HG02642 (cell line): ENCODE measurements at regions not wholly inside any gene's neighbourhood (a gene's known extent, or its start where the extent isn't known, plus 50 kb on each side); places are given as distances from the start of the nearest gene placed in this dataset.
A peak's percentile ranks its signal among the peaks of the same experiment; 100 is the strongest.
"Not testable (repeated sequence)": the region's sequence is repeated elsewhere in the genome, so short reads cannot be mapped to it uniquely, and the experiment has no call there.

Experiments used
- ATAC-seq: cut with Tn5 transposase; IDR thresholded peaks from one replicate; pipeline ENCODE4 v1.9.1; 2021; ENCODE audit warnings: mild to moderate bottlenecking; ENCODE audit not compliant: unreplicated experiment, poor library complexity

GRCh38 chr13:72657379-72657778 lies 70.0 kb downstream of the MZT1 start:
- ATAC-seq, result no peak

- ATAC-seq, result no peak
These were observed 71.1 kb downstream of the MZT1 start for GRCh38 chr13:72656357-72656756.

DNA sequence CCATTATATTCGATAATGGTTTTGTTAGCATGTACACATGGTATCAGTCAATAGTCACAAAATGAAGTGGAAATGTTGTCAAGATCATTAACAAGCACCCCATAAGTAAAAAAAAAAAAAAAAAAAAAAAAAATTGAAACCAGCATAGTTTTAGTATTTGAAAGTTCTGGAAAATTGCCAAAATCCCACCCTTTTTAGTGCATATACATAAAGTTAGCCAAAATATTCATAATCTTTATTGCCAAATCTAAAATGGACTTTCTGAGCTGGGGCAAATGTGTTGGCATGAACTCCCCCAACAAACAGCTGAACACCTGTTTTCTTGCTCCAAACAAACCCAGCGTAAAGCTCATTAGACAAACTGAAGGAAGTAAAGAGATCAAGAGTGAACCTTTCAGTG lies 73.9 kb downstream of the MZT1 start:
- no peak for ATAC-seq

DNA sequence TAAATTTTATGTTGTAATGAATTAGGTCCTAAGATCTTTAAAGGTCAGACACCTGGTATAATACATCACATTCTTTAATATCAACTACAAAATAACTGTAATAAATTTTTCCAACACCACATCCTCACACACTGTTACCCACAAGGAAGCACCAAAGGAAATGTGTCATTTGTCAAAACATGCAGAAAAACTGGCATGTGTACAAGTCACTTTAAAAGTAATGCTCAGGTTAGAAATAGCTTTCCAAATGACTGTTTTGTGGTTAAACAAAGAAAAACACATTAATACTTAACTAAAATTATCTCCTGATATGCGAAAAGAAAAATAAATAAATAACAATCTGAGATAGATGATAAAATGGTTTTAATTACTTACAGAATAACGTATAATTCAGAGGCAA lies 74.7 kb downstream of the MZT1 start:
- no peak for ATAC-seq

DNA sequence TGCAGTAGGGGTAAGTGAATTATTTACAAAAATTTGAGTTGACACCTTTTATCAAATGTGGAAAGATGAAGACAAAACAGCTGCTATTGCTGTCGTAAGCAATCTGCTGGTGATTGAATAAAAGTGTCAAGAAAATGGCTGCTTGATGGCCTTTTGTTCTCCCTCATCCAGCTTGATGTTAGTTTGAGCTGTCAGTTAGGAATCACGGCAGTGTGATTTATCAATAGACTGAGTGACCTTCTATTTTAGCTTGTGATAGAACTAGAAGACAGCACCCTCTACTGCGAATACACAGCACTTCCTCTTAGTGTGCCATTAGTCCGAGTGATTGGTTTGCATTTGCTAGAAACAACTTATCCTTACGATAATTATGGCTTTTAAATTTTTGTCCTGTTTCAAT lies 76.3 kb downstream of the MZT1 start:
- ATAC-seq, result no peak

DNA sequence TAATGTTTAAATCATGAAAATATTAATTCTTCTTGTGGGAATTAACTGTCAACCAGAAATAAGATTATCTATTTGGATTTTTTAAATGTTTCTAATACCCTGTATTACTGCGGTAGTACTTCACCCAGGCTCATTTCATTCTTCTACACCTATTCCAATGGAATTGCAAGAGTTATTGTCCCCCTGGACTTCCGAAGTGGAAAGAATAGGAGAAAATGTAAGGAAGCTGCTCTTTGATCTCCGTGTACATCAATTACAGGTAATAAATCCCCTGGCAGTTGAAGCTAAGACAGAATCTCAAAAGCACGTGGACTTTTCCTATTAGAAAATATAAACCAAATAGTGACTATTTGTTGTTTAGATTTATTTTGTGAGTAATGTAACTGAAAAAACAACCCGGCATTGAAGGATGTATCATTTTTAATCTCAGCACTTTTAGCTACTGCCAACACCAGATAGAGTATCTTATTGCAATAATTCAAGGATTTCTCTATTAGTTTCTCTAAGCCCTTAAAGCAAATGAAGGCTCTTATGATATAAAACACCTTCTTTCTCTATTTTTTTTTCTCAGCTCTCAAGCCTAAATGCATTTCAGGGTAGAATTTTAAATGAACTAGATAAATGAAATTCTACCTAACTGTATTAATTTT lies 77.3 kb downstream of the MZT1 start:
- ATAC-seq, result no peak

DNA sequence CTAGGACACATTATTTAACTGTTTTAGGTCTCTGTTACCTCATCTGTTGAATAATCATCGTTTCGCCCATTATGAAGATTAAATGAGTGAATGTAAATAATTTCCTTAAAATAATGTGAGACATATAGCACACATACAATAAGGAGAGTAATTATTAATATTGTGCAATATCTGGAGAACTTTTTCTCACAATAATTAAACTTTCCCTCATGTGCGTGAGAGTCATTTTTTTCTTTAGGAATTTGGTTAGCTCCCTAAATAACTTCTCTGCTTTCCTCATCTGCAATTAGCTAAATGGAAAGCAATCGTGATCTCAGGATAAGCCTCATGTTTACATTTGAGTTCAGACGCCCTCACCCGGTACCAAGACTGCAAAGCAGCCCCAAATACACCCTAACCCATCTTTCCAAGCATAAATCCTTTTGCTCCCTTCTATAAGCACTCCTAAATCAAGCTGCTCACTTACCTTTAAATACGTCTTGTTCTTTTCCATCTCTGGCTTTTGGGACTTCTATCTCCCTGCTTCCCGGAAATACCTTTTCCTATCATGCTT lies 78.8 kb downstream of the MZT1 start:
- no peak for ATAC-seq

DNA sequence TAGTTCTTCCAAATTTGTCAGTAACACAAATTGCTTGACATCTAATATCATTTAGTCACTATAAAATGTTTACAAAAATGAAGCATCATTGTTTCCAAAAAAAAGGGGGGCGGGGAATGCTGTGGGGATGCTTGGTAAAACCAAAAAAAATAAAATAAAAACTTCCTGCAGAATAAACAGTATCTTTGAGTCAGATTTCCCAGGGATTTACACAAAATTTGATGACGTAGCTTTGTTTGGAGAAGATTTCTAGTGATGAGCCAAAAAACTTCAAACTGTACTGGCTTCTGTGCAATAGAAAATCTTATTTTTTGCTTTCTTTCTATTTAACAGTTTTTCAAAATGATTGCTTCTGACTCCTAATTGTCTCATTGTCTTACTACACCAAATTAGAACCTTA lies 80.0 kb downstream of the MZT1 start:
- no peak for ATAC-seq

DNA sequence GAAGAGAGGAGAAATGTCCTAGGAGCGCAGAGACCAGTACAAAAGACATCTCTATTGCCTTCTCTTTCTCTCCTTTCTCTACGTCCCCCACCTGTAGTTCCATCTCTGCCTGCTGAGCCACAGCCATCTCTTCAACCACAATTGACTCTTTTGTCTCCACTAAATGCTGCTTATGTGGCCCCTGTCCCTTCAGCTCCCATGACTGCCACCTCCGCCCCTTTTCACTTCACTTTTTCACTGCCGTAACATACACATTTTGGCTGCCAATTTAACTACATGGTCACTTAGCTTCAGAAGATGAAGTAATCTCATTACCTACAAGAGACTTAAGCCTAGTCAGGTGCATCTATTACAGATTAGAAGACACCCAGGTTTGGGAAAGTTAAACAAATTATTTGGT lies 81.9 kb downstream of the MZT1 start:
- no peak for ATAC-seq

DNA sequence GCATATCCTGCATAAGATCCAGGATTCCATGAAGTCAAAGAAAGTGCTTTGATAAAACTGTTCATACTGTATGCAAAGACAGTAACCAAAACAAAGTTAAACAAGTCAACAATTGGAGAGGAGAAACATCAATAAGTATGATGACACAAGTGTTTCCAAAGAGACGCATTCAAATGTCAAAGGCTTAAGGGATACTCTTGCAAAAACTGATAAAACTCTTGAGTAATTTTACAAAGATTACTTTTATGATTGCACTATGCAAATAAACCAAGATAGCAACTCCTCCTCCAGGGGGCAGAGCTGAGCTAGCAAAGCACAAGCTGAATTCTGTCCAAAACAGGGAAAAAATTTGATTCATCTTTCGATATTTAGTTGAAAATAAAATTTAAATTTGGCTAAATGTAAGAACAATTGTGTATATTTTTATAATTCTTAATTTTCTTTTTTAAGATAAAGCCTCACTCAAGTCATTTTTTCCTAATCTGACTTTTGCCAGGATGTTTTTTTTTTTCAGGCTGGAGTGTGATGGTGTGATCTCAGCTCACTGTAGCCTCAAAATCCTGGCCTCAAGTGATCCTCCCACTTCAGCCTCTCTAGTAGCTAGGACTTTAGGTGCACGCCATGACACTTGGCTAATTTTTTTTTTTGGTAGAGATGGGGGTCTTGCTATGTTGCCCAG lies 84.0 kb downstream of the MZT1 start:
- ATAC-seq, result peak; percentile 79

DNA sequence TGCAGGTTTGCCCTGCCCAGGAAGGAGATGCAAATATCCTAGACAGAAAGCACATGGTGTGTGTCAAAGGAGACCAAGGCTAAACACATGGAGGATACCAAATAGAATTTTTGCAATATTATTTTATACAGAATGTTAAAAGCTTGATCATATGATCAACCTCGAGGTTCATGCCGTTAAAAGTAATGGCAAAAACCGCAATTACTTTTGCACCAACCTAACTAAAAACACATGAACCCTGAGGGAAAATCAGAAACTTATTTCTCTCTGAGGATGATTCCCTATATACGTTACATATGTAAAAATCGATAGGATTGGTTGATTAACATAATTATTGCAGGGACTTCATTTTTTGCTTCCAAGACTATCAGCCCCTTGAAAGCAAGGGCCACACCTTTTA lies 88.1 kb downstream of the MZT1 start:
- no peak for ATAC-seq

DNA sequence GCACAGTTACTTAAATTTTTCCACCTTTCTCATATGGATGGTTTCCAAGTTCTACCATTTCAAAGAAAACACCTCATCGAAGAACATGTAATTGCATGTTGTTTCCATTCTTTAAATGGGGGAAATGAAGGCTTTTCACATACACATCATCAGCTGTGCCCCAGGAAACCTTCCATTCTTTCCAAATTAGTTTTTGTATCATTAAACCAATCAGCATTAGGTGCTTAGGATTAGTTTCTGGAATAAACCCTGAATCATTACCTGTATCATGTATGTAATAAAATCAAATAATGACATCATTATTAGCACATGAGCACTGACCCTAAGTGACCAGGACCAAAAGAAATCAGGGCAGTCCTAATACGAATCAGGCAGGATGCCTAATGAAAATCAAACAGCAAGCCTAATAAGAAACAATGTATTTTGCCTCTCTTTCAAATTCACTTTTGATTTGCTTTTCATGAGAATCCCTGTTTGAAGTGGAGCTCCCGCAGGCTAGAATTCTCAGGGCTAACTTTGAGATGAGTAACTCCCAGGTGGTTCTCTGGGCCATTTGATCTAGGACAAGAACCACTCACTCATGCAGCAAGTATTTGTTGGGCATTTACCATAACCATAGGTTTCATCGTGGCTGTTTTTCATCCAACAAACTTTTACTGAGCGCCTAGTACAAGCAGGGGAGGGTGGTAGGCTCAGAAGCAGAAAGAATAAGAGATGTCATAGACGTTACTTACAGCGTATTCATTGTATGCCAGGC lies 89.2 kb downstream of the MZT1 start:
- ATAC-seq, result no peak

GRCh38 chr13:72637561-72637960 lies 89.9 kb downstream of the MZT1 start:
- ATAC-seq, result no peak

DNA sequence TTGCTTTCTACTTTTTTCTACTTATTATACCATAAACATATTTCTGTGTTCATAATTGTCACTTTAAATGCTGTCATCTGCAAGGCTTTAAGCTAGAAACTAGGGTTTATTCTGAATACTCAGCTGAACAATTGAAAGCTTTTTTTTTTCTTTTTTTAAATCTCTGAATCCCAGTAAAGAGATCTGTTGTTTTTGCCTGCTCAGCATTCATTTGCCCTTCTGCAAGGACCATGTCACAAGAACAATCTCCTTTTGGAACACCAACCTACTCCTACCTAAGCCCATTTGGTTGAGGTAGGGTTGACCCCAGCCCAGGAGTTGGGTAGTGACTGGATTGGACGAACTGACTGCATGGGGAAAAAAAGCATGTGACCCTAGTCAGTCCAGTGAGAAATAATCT lies 92.6 kb downstream of the MZT1 start:
- no peak for ATAC-seq

DNA sequence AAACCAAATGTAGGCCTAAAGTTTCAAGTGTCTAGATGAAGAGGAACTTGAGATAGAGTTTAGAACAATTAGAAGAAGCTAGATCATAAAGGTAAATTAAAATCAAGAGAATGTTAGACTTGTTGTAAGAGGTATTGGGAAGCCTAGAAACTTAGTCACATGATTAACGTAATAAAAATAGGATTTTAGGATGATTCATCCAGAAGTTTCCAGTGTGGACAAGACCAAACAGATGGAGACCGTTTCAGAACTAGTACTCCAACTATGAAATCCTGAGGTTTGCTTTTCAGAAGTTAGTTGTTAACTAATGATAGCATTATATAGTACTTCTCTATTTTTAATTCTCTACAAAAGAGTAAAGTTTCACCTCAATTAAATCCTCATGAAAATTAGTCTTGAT lies 104.9 kb downstream of the MZT1 start:
- no peak for ATAC-seq

DNA sequence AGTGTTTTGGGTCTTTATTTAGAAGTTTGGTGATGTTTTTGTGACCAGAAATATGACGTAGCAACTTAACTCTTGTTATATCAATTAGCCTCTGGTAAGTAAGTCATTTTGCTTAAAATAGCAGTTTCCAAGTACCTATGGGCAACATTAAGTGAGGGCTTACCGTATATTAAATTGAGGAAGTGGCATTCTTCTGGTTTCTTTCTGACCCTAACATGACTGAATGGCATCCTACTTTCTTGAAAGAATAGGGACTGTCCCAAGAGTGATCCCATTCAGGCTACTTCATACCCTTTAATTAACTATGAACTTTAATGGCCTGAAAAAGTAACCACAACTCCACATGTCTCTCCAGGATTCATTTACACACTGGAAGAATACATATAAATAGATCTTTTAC lies 106.6 kb downstream of the MZT1 start:
- ATAC-seq, result no peak

DNA sequence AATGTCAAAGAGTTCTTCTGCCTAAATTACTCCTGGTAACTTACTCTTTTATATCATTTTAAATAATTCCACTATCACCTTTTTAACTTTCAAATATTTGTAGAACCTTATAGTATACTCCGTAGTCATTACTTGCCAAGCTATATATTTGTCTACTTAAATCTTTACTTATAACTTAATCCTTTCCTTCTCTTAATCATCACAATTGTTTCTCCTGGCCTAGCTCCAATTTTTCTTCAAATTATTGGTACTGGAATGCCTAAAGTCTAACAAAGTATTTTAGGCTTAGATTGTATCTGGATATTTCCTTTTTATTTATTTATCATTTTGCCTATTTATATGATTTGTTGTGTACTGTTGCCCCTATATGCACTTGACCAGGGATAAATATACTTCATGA lies 109.5 kb downstream of the MZT1 start:
- no peak for ATAC-seq

- ATAC-seq, result no peak
These were observed 110.2 kb downstream of the MZT1 start for GRCh38 chr13:72617186-72617585.

GRCh38 chr13:72610251-72610891 lies 117.1 kb downstream of the MZT1 start:
- not testable (repeated sequence) for ATAC-seq

- ATAC-seq, result no peak
These were observed 128.2 kb downstream of the MZT1 start for GRCh38 chr13:72599178-72599743.
